ENCODE measurements at regions not wholly inside any gene's neighbourhood (a gene's known extent, or its start where the extent isn't known, plus 50 kb on each side); places are given as distances from the start of the nearest gene placed in this dataset.

DNA sequence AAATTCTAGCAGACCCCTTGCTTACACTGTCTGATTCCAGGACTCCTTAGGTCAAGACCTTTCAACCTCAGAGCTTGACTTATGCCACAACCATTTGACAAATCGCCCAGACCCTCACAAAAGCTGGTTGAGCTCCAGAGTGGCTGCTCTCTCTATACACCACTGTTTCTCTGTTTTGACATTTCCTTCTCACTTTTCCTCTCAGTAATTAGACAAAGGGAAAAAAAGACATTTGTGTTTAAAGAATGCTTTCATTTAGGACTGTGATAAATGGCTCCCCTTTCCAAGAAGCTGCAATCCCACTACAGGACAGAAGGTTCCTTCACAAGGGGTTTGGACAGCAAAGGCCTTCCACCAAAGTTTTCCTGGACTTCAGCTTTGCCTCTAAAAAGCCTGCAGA is 601.3 kb downstream of the NR2F1-AS1 start:
- no peaks in the 10 kb centered on the region for H3K27me3 Mint-ChIP-seq
- no peak overlapping the region for H3K27ac Mint-ChIP-seq
- no peak overlapping the region for H3K4me3 Mint-ChIP-seq
- ChIA-PET POLR2A (no interaction called here), CTCF (interaction anchor here (0.6 kb wide), 1 partner anchor 1295 kb away, joined by 3 read pairs; no protein-coding TSS in a partner anchor)
- H3K9me3 Mint-ChIP-seq (ENCODE audit: low read depth) = peaks cover 4% of the 10 kb centered on the region
- DNase-seq (no peak), ATAC-seq (no peak)
- intact Hi-C loops (cut with DNase I, micrococcal nuclease) = loop anchor here in 1 of 2 experiments (5.0 kb wide), 1 partner anchor 837 kb away; no protein-coding TSS in a partner anchor
- H3K4me1 Mint-ChIP-seq = no peaks in the 10 kb centered on the region
- H3K36me3 Mint-ChIP-seq (ENCODE audit: low read depth) = no peaks in the 10 kb centered on the region

DNA sequence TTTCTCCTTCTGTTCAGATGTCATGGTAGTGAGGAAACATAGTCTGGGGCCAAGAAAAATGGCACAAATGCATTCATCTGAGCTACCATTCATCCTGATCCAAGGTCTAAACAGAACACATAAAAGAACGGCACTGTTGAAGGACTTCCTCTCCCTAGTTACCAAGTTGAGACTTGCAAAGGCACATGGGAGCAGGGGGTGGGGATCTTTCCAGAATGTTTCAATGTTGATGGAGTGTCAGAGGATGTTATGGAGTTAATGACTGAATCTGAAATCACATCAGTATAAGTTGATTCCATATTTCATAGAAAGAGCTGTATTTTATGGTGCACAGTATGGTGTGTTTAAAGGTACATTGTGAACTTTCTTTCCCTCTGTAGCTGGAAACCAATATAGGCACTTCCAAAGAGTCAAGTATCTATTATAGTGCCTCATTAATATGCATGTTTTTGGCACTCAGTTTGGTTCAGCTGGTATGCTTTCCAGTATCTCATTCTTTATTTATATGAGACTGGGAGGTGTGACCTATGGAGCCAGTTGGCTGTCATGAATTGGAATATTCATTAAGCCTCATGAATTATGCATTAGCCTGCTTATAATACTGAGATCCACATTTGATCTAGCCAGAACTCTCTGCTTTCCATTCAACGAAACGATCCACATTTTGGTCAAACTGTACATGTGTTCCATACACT is 603.0 kb downstream of the NR2F1-AS1 start:
- Mint-ChIP-seq H3K4me3 (no peak overlapping the region), H3K27me3 (no peaks in the 10 kb centered on the region), H3K36me3 (ENCODE audit: low read depth) (no peaks in the 10 kb centered on the region), H3K27ac (no peak overlapping the region), H3K4me1 (no peaks in the 10 kb centered on the region), H3K9me3 (ENCODE audit: low read depth) (peaks cover 2% of the 10 kb centered on the region)
- POLR2A ChIA-PET = no interaction called here
- intact Hi-C loops (cut with DNase I, micrococcal nuclease) = loop anchor here in 1 of 2 experiments (5.0 kb wide), 1 partner anchor 836 kb away; no protein-coding TSS in a partner anchor
- no peak for ATAC-seq
- CTCF ChIA-PET = interaction anchor here (0.8 kb wide), 1 partner anchor 729 kb away, joined by 4 read pairs; no protein-coding TSS in a partner anchor
- DNase-seq = no peak

GRCh38 chr5:92976156-92976555 is 604.9 kb downstream of the NR2F1-AS1 start:
- no peak for DNase-seq
- no peaks in the 10 kb centered on the region for H3K4me1 Mint-ChIP-seq
- H3K36me3 Mint-ChIP-seq (ENCODE audit: low read depth) = no peaks in the 10 kb centered on the region
- no peak for ATAC-seq
- H3K27me3 Mint-ChIP-seq = no peaks in the 10 kb centered on the region
- POLR2A ChIA-PET = no interaction called here
- CTCF ChIA-PET = interaction anchor here (0.7 kb wide), 1 partner anchor 583 kb away, joined by 4 read pairs; no protein-coding TSS in a partner anchor
- peaks cover 5% of the 10 kb centered on the region for H3K9me3 Mint-ChIP-seq (ENCODE audit: low read depth)
- H3K4me3 Mint-ChIP-seq = no peak overlapping the region
- intact Hi-C loops (cut with DNase I, micrococcal nuclease) = loop anchor here in 1 of 2 experiments (5.0 kb wide), 1 partner anchor 834 kb away; no protein-coding TSS in a partner anchor
- no peak overlapping the region for H3K27ac Mint-ChIP-seq

DNA sequence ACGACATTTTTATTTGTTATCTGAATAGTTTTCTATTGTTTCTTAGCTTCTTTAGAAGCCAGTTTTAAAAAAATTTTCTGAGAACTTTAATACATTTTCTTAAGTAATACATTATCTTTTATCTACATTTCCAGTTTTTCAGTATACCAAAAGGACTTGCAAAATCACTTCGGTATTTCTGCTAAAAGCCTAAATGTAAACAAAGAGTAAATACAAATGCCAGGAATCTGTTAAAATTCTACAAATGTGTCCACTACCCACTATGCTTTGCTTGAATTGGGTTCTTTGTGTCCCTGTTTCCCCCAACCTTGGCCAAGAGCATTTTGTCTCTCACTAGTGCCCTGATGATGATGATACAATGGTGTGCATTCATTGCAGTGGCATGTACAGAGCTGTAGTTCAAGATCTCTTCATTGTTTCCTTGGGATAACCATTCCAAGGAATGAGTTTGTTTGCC is 611.2 kb downstream of the NR2F1-AS1 start:
- no peak overlapping the region for H3K27ac Mint-ChIP-seq
- POLR2A ChIA-PET = no interaction called here
- DNase-seq (no peak), ATAC-seq (no peak)
- no peaks in the 10 kb centered on the region for H3K27me3 Mint-ChIP-seq
- peaks cover 3% of the 10 kb centered on the region for H3K9me3 Mint-ChIP-seq (ENCODE audit: low read depth)
- intact Hi-C loops (cut with DNase I, micrococcal nuclease) = no loop called here
- H3K4me3 Mint-ChIP-seq = no peak overlapping the region
- CTCF ChIA-PET = no interaction called here
- H3K4me1 Mint-ChIP-seq = no peaks in the 10 kb centered on the region
- H3K36me3 Mint-ChIP-seq (ENCODE audit: low read depth) = no peaks in the 10 kb centered on the region

DNA sequence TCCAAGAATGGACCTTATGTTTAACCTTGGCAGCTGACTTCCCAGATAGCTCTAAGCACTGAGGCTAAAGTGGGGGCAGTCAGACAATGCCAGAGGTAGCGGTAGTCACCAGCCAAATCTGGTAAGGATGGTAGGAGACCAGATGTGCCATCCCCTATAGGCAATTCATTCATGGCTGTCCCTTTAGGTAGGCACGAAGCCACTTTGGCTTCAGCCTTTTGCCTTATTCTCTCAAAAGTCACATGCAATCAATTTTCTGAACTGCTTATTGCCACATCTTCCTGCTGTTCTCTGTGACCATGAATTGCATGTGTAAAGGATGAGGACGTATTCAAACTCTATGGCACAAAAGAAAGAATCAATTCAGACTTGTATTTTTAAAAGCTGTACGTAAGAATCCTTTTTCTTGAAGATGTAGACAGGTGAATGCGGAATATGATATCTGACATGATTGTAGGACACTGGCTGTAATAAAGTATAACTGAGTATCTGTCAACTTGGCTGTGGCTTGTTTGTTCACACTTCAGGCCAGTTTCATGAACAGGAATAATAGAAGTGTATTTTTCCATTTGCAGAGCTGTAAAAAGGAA is 611.7 kb downstream of the NR2F1-AS1 start:
- no peak overlapping the region for H3K4me3 Mint-ChIP-seq
- no peaks in the 10 kb centered on the region for H3K27me3 Mint-ChIP-seq
- POLR2A ChIA-PET = no interaction called here
- intact Hi-C loops (cut with DNase I, micrococcal nuclease) = no loop called here
- H3K4me1 Mint-ChIP-seq = no peaks in the 10 kb centered on the region
- H3K36me3 Mint-ChIP-seq (ENCODE audit: low read depth) = no peaks in the 10 kb centered on the region
- CTCF ChIA-PET = no interaction called here
- DNase-seq (no peak), ATAC-seq (no peak)
- H3K9me3 Mint-ChIP-seq (ENCODE audit: low read depth) = peaks cover 3% of the 10 kb centered on the region
- H3K27ac Mint-ChIP-seq = no peak overlapping the region

DNA sequence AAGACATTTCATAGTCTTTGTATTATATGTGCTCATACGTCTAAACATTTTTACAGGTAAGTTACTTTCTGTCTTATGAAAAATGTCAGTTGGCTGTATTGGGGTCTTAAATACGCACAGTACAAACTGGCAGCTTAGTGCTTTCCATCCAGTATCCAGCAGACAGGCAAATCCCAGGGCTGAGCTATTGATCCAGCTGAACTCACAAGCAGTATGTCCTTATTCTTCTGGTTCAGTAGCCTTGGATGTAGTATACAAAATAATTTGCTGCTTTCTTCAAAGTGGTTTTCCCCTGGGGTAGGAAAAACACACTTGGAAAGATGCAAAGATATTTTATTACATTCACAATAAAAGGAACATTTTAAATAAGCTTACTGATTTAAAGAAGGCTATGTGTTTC is 617.2 kb downstream of the NR2F1-AS1 start:
- no peaks in the 10 kb centered on the region for H3K9me3 Mint-ChIP-seq (ENCODE audit: low read depth)
- ChIA-PET CTCF (no interaction called here), POLR2A (no interaction called here)
- no peaks in the 10 kb centered on the region for H3K27me3 Mint-ChIP-seq
- DNase-seq (no peak), ATAC-seq (no peak)
- H3K27ac Mint-ChIP-seq = no peak overlapping the region
- no peak overlapping the region for H3K4me3 Mint-ChIP-seq
- intact Hi-C loops (cut with DNase I, micrococcal nuclease) = no loop called here
- H3K4me1 Mint-ChIP-seq = no peaks in the 10 kb centered on the region
- H3K36me3 Mint-ChIP-seq (ENCODE audit: low read depth) = no peaks in the 10 kb centered on the region

DNA sequence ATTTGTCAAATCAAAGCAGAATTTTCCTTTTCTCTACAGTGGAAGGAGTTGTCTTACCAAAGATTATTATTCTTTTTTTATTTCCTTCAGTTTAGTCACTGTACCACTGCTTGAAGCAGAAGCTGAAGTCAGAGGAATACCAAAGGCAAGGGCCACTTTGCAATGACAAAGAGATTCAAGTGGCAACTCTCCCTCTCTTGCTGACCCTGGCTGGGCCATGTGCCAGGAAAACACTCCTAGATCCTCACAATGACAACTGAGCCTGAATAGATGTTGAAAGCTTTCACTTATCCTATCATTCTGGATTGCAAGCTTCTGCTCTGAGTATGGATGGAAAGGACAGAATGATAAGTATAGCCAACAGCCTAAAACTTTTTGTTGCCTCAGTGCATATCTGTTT is 618.3 kb downstream of the NR2F1-AS1 start:
- ChIA-PET POLR2A (no interaction called here), CTCF (interaction anchor here (1.4 kb wide), 1 partner anchor 8 kb away, joined by 6 read pairs; no protein-coding TSS in a partner anchor)
- no peak overlapping the region for H3K4me3 Mint-ChIP-seq
- H3K36me3 Mint-ChIP-seq (ENCODE audit: low read depth) = no peaks in the 10 kb centered on the region
- DNase-seq (no peak), ATAC-seq (no peak)
- intact Hi-C loops (cut with DNase I, micrococcal nuclease) = no loop called here
- H3K9me3 Mint-ChIP-seq (ENCODE audit: low read depth) = no peaks in the 10 kb centered on the region
- no peaks in the 10 kb centered on the region for H3K4me1 Mint-ChIP-seq
- no peak overlapping the region for H3K27ac Mint-ChIP-seq
- no peaks in the 10 kb centered on the region for H3K27me3 Mint-ChIP-seq

- Mint-ChIP-seq H3K9me3 (ENCODE audit: low read depth) (peaks cover 11% of the 10 kb centered on the region), H3K4me3 (no peak overlapping the region), H3K4me1 (no peaks in the 10 kb centered on the region), H3K27ac (no peak overlapping the region), H3K27me3 (no peaks in the 10 kb centered on the region), H3K36me3 (ENCODE audit: low read depth) (no peaks in the 10 kb centered on the region)
- POLR2A ChIA-PET = no interaction called here
- intact Hi-C loops (cut with DNase I, micrococcal nuclease) = no loop called here
- ATAC-seq (no peak), DNase-seq (no peak)
- CTCF ChIA-PET = no interaction called here
These were observed 624.1 kb downstream of the NR2F1-AS1 start for GRCh38 chr5:92956886-92957285.

DNA sequence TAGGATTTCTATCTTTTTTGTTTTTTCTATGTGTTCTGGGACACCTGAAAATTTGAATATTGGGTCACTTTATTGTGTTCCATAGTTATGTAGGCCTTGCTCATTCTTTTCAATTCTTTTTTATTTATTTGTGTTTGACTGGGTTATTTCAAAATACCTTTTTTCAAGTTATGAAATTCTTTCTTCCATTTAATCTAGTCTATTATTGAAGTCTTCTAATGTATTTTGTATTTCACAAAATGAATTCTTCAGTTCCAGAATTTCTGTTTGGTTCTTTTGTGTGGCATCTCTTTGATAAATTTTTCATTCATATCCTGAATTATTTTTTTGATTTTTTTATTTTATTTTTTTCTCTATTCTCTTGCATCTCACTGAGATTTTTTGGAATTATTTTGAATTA is 628.8 kb downstream of the NR2F1-AS1 start:
- Mint-ChIP-seq H3K9me3 (ENCODE audit: low read depth) (peaks cover 27% of the 10 kb centered on the region), H3K27ac (no peak overlapping the region), H3K4me1 (no peaks in the 10 kb centered on the region), H3K4me3 (no peak overlapping the region), H3K36me3 (ENCODE audit: low read depth) (no peaks in the 10 kb centered on the region), H3K27me3 (no peaks in the 10 kb centered on the region)
- DNase-seq (no peak), ATAC-seq (no peak)
- CTCF ChIA-PET = no interaction called here
- intact Hi-C loops (cut with DNase I, micrococcal nuclease) = no loop called here
- POLR2A ChIA-PET = no interaction called here

DNA sequence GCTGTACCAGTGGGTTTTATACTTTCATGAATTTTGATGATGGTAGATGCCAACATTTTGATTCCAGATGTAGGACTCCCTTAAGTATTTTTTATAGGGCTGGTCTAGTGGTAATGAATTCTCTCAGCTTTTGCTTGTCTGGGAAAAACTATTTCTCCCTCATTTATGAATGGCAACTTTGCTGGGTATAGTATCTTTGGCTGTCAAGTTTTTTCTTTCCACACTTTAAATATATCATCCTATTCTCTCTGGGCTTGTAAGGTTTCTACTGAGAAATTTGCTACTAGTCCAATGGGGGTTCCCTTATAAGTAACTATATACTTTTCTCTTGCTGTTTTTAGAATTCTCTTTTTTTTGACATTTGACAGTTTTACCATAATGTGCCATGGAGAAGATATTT is 629.3 kb downstream of the NR2F1-AS1 start:
- Mint-ChIP-seq H3K27ac (no peak overlapping the region), H3K36me3 (ENCODE audit: low read depth) (no peaks in the 10 kb centered on the region), H3K4me3 (no peak overlapping the region), H3K4me1 (no peaks in the 10 kb centered on the region), H3K9me3 (ENCODE audit: low read depth) (peaks cover 27% of the 10 kb centered on the region), H3K27me3 (no peaks in the 10 kb centered on the region)
- ChIA-PET CTCF (no interaction called here), POLR2A (no interaction called here)
- DNase-seq (no peak), ATAC-seq (no peak)
- intact Hi-C loops (cut with DNase I, micrococcal nuclease) = no loop called here

DNA sequence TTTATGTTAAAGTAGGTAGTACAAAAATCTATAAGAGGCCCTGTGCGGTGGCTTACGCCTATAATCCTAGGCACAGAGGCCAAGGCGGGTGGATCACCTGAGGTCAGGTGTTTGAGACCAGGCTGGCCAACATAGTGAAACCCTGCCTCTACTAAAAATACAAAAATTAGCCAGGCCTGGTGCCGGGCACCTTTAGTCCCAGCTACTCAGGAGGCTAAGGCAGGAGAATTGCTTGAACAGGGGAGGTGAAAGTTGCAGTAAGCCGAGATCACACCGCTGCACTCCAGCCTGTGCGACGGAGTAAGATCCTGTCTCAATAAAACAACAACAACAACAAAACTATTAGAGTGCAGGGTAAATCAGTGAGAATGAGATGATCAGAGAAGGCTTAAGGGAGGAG is 634.5 kb downstream of the NR2F1-AS1 start:
- Mint-ChIP-seq H3K36me3 (ENCODE audit: low read depth) (no peaks in the 10 kb centered on the region), H3K27ac (no peak overlapping the region), H3K27me3 (no peaks in the 10 kb centered on the region), H3K9me3 (ENCODE audit: low read depth) (peaks cover 12% of the 10 kb centered on the region), H3K4me3 (no peak overlapping the region), H3K4me1 (no peaks in the 10 kb centered on the region)
- DNase-seq = no peak
- intact Hi-C loops (cut with DNase I, micrococcal nuclease) = no loop called here
- no peak for ATAC-seq
- ChIA-PET POLR2A (no interaction called here), CTCF (interaction anchor here (1.5 kb wide), 1 partner anchor 9 kb away, joined by 3 read pairs; no protein-coding TSS in a partner anchor)

GRCh38 chr5:92945605-92946097 is 635.4 kb downstream of the NR2F1-AS1 start:
- POLR2A ChIA-PET = no interaction called here
- intact Hi-C loops (cut with DNase I, micrococcal nuclease) = no loop called here
- Mint-ChIP-seq H3K27ac (no peak overlapping the region), H3K36me3 (ENCODE audit: low read depth) (no peaks in the 10 kb centered on the region), H3K9me3 (ENCODE audit: low read depth) (peaks cover 11% of the 10 kb centered on the region), H3K4me3 (no peak overlapping the region), H3K27me3 (no peaks in the 10 kb centered on the region), H3K4me1 (no peaks in the 10 kb centered on the region)
- no peak for ATAC-seq
- DNase-seq = no peak
- CTCF ChIA-PET = interaction anchor here (1.5 kb wide), 1 partner anchor 10 kb away, joined by 3 read pairs; no protein-coding TSS in a partner anchor

All from activated CD4-positive, alpha-beta T cell treated with anti-CD3 and anti-CD28 coated beads for 36 hours (primary cell).